HG02840 (cell line): ENCODE measurements at regions not wholly inside any gene's neighbourhood (a gene's known extent, or its start where the extent isn't known, plus 50 kb on each side); places are given as distances from the start of the nearest gene placed in this dataset.

ENCODE experiments used
- ATAC-seq: cut with Tn5 transposase; IDR thresholded peaks from one replicate; pipeline ENCODE4 v1.9.1; 2021; ENCODE audit warnings: mild to moderate bottlenecking, moderate library complexity, moderate number of reproducible peaks; ENCODE audit not compliant: unreplicated experiment, low FRiP score

GRCh38 chr12:25853316-25854095, 105.0 kb upstream of the RASSF8 start:
- ATAC-seq = no peak

GRCh38 chr12:25854991-25855390, 103.5 kb upstream of the RASSF8 start:
- ATAC-seq = no peak

GRCh38 chr12:25855716-25856115, 102.8 kb upstream of the RASSF8 start:
- ATAC-seq = no peak

- no peak for ATAC-seq
Measured at GRCh38 chr12:25859976-25860375, 98.5 kb upstream of the RASSF8 start.

GRCh38 chr12:25861226-25861625, 97.3 kb upstream of the RASSF8 start:
- ATAC-seq = no peak

GRCh38 chr12:25864306-25865276, 93.9 kb upstream of the RASSF8 start:
- no peak for ATAC-seq

- ATAC-seq = no peak
Measured at GRCh38 chr12:25866586-25867378, 91.7 kb upstream of the RASSF8 start.

GRCh38 chr12:25868193-25868592, 90.3 kb upstream of the RASSF8 start:
- no peak for ATAC-seq

- ATAC-seq = no peak
Measured at GRCh38 chr12:25872137-25872536, 86.3 kb upstream of the RASSF8 start.

- ATAC-seq = no peak
Measured at GRCh38 chr12:25875661-25876060, 82.8 kb upstream of the RASSF8 start.

GRCh38 chr12:25876383-25877045, 82.0 kb upstream of the RASSF8 start:
- ATAC-seq = no peak

- ATAC-seq = no peak
Measured at GRCh38 chr12:25877446-25877845, 81.0 kb upstream of the RASSF8 start.

- no peak for ATAC-seq
Measured at GRCh38 chr12:25882266-25882665, 76.2 kb upstream of the RASSF8 start.

GRCh38 chr12:25883026-25883916, 75.2 kb upstream of the RASSF8 start:
- no peak for ATAC-seq

GRCh38 chr12:25884024-25884919, 74.2 kb upstream of the RASSF8 start:
- ATAC-seq = no peak

GRCh38 chr12:25884920-25885234, 73.6 kb upstream of the RASSF8 start:
- ATAC-seq = no peak

GRCh38 chr12:25886396-25886795, 72.1 kb upstream of the RASSF8 start:
- no peak for ATAC-seq

GRCh38 chr12:25887367-25887766, 71.1 kb upstream of the RASSF8 start:
- ATAC-seq = no peak
